SIG-M5 treated with dmso at 0.1 percent for 504 hours (cell line): ENCODE measurements at regions not wholly inside any gene's neighbourhood (a gene's known extent, or its start where the extent isn't known, plus 50 kb on each side); places are given as distances from the start of the nearest gene placed in this dataset.

ENCODE experiments used
- DNase-seq: peaks from one replicate; lab custom pipeline; 2025; ENCODE audit not compliant: unreplicated experiment; lab: John Stamatoyannopoulos, UW

DNA sequence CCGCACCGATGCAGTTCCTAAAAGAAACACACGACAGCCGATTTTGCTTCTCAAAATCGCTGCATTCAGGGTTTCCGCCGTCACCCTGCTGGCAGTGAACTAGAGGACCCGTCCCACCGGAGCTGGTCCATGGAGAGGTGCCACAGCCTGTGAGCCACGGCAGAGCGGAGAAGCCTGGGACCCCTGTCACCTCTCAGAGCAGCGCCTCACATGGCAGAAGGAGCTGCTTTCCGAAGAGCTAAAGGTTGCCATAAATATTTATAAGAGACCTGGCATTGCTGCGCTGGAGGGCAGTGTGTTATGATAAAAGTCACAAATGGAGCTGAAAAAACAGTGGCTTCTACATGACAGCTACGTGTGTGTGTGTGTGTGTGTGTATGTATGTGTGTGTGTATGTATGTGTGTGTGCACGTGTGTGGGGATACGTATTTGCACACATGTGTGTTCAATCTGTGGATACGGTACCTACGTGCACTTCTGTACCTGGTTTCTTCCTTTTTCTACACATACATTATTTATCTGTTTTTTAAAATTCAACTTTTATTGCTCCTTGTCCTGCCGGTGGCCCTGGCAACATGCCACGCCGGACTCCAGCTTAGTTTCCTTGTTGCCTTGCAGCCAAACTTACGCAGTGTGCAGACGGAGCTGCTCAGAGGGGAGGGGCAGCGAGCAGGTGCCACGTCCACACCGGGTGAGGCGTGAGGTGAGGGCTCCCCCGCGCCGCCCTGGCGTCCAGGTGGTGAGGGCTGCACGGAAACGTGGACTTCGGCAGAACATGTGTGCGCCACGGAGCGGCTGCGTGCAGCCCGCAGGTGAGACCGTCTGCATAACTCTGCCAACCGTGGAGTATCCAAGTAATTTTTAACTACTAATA lies 115.2 kb upstream of the PITRM1 start:
- no peak for DNase-seq

DNA sequence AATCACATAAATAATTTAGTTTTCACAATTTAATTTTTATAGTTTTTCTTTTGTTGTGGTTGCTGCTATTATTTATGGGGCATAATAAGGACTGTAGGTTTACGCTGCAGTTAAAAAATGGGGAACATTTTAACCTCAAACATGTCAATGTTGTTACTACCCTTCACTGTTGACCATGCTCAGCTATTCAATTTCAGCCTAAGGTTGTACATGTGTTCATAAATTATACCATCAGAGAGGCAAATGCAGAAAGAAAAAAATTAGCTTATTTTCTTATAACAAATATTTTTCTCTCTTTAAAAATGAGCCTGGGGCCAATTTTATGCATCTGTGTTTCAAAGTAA lies 110.1 kb upstream of the PITRM1 start:
- no peak for DNase-seq

- DNase-seq = no peak
These were observed 109.5 kb upstream of the PITRM1 start for GRCh38 chr10:3281941-3282673.

DNA sequence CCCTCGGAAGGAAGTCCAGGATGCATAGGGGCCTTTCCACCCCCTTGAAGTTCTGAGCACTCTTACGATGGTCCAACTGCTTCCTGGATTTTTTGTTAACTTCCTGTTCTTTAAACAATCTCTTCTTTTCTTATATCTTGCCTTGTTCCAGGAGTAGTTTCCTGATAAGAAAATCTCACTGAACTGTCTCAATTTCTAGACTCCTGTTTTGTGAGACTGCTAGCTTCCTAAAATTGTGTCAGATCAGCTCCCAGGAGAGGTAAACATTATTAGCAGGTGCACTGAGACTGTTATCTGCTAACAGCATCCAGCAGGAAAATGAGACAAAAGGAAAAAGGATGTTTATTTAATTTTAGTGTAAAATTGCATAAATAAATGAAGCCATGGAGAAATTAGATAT lies 106.2 kb upstream of the PITRM1 start:
- no peak for DNase-seq

DNA sequence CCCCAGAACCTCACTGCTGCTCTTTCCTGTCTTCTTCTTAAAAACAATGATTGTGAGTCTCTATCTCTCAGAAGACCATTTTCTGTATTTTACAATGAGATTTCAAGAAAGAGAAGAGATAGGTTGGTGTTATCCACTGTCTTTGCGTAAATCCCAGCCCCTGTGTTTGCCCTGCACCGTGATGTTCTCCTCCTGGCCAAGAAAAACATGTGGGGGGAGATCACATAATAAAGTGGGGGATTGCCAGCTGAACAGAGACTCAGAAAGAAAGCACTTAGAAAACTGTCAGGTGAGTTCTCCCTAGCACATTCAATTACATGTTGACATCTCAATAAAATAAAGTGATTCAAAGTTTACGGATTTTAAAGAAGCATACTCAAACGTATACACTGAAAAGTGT lies 105.0 kb upstream of the PITRM1 start:
- DNase-seq = no peak

DNA sequence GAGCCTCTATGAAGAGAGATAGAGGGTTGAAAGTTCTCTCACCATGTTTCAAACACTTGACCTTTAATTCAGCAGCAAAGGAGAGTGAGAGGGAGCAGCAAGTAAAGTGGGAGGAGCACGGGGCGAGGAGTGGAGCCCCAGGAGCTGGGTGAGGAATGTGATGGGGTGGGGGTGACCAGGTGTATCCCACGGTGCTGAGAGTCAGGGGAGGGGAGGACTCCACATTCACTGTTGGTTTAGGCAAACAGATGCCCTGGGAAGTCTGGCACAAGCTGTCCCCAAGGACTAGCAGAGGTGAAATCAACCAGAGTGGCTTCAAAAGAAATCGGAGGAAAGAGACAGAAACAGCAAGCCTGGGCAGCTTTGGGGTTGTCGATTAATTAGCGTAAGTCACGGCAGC lies 101.8 kb upstream of the PITRM1 start:
- no peak for DNase-seq

GRCh38 chr10:3273966-3274365 lies 101.4 kb upstream of the PITRM1 start:
- DNase-seq = no peak

- DNase-seq = no peak
These were observed 99.7 kb upstream of the PITRM1 start for GRCh38 chr10:3272300-3272699.

- DNase-seq = no peak
These were observed 99.0 kb upstream of the PITRM1 start for GRCh38 chr10:3271354-3272115.

- no peak for DNase-seq
These were observed 98.2 kb upstream of the PITRM1 start for GRCh38 chr10:3270577-3271316.

- DNase-seq = no peak
These were observed 95.4 kb upstream of the PITRM1 start for GRCh38 chr10:3268025-3268424.

GRCh38 chr10:3265088-3265487 lies 92.5 kb upstream of the PITRM1 start:
- DNase-seq = no peak

GRCh38 chr10:3264161-3264761 lies 91.7 kb upstream of the PITRM1 start:
- DNase-seq = no peak

DNA sequence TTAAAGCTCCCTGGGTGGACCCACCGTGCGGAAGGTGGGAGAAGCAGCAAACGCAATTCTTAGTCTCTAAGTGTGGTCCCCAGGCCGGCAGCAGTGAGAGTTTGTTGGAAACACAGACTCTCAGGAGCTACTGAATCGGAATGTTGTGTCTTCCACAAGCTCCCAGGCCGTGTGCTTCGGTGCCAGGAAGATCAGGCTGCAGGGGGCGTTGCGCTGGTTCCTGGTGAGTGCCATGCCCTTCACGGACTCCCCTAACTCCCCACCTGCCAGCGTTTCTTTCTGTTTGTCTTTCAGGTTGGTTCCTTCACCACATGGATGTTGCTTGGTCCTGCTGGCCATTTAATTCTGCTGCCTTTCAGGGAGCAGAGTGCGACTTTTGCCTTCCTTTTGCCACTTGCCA lies 91.2 kb upstream of the PITRM1 start:
- no peak for DNase-seq

DNA sequence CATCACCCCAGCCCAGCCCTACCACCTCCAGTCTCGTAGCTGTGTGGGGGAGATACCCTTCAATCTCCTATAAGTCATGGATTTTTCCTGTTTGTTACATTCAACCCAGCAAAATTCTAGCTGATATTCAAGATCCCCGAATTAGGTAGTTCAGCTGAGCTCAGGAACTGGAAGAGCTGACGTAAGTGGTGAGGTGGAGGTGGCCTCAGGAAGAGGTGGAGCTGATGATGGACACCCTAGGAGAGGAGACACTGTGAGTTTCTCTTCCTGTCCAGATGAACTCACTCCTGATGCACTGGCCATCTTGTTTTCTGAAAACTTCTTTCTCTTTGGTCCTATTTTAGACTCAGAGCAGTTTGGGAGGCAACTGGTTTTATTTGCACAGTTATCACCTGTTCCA lies 90.5 kb upstream of the PITRM1 start:
- no peak for DNase-seq

DNA sequence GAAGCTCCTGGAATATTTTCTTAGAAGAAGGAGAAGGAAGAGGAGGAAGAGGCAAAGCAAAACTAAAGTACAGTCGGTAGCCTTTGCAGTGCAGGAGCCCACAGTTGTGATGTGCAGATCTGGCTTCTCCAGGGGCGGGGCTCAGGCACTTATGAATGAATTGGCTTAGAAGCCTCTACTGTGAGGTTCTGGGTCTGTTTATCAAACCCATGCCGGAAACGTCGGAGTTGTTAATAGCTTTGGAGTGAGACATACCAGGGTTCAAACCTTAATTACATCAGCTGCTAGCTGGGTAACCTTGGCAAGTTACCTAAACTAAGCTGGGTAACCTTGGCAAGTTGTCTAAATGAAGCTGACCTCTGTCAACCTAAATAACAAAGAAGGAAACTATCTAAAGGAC lies 89.3 kb upstream of the PITRM1 start:
- no peak for DNase-seq

DNA sequence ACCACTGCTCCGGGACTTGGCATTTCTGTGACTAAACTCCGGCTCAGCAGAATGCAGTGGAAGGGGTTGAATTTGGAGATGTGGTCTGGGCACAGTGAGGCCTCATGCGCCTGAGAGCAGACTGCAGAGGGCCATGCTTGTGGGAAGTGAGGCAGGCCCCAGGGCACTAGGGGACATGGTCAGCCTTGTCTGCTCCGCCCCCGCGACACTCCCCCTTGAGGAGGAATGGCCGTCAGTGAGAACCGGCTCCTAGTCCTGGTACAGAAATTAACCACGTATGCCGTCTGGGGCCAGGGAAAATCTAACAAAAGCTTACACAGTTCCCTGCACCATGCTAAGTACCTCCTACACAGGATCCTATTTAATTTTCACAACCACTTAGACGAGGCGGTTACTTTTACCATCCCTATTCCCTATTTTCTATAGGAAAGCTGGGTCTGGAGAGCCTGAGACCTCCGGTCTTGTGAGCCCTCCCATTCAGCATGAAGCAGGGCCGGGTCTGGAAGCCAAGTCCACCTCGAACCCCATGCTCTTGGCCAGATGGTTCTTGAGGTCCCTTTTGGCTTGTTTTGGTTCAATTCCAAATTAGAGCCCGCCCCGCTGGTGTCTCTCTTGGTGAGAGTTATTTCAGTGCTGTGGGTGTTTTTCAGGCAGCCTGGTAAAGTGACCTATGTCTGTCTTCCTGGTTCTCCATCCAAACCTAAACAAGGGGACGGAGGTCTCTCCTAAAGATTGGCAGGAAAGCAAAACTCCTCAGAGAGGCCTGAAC lies 87.7 kb upstream of the PITRM1 start:
- no peak for DNase-seq

- no peak for DNase-seq
These were observed 86.9 kb upstream of the PITRM1 start for GRCh38 chr10:3259499-3259898.

- no peak for DNase-seq
These were observed 85.8 kb upstream of the PITRM1 start for GRCh38 chr10:3258394-3258793.

- no peak for DNase-seq
These were observed 83.0 kb upstream of the PITRM1 start for GRCh38 chr10:3255616-3256015.
